A549 (cell line): ENCODE measurements at regions not wholly inside any gene's neighbourhood (a gene's known extent, or its start where the extent isn't known, plus 50 kb on each side); places are given as distances from the start of the nearest gene placed in this dataset.

Experiments
- ATAC-seq, 2 experiments: fragments of 200-7000 bp in 1 of 2; fragments of >200 bp in 1 of 2; cut with Nextera tagmentation in 1 of 2; cut with Tn5 transposase in 1 of 2; 3 replicates each; pipeline versions ENCODE4 v1.8.0 to v1.9.1; 2018 to 2020; ENCODE audit warnings: mild to moderate bottlenecking in 1 of 2, moderate library complexity in 1 of 2
- CTCF ChIA-PET: fragments of 300-600 bp; sonication (Branson Sonifier 250); formaldehyde crosslinking; extraction: SDS; loops from one replicate; lab custom pipeline; 2021; ENCODE audit warnings: antibody characterized with exemption, inconsistent platforms; lab: Yijun Ruan, JAX
- POLR2A ChIA-PET: fragments of 350-600 bp; formaldehyde crosslinking; extraction: SDS; loops from one replicate; lab custom pipeline; 2021; ENCODE audit warnings: antibody characterized with exemption, inconsistent platforms; lab: Yijun Ruan, JAX
- DNase-seq, 2 experiments: peaks; one replicate each; pipeline versions ENCODE4 v3.0.0 to v3.0.0-alpha.2; 2011 to 2016; ENCODE audit warnings: low read depth in 1 of 2, low spot score in 1 of 2
- FAIRE-seq: peaks from 2 replicates; lab custom pipeline; 2011; peaks lifted over from hg19 to GRCh38; lab: Jason Lieb, UNC
- H3K27ac ChIP-seq, 2 experiments: fragments of >200 bp; sonication (Bioruptor Twin); formaldehyde crosslinking; 3 replicates each; pipeline ENCODE4 v1.5.1; 2016 to 2017
- H3K4me1 ChIP-seq: fragments of >200 bp; sonication (Bioruptor Twin); formaldehyde crosslinking; 3 replicates; pipeline ENCODE4 v1.6.1; 2016
- H3K4me2 ChIP-seq: fragments of >200 bp; sonication (Bioruptor Twin); formaldehyde crosslinking; 3 replicates; pipeline ENCODE4 v1.6.1; 2016
- H3K4me3 ChIP-seq: fragments of >200 bp; sonication (Bioruptor Twin); formaldehyde crosslinking; 3 replicates; pipeline ENCODE4 v1.5.1; 2016
- H3K9me3 ChIP-seq: fragments of >200 bp; sonication (Bioruptor Twin); formaldehyde crosslinking; 3 replicates; pipeline ENCODE4 v1.6.1; 2016
- BHLHE40 ChIP-seq: IDR thresholded peaks from 2 replicates; pipeline ENCODE4 v1.6.1; 2012; ENCODE audit warnings: low read depth, low read length, inconsistent platforms
- CBX2 ChIP-seq: fragments of 200-600 bp; sonication (generic); IDR thresholded peaks from 2 replicates; pipeline ENCODE4 v1.6.1; 2016; ENCODE audit warnings: low read depth, mild to moderate bottlenecking, borderline replicate concordance
- CEBPB ChIP-seq, 2 experiments: fragments of >200 bp in 1 of 2; sonication (Bioruptor Twin) in 1 of 2; formaldehyde crosslinking in 1 of 2; IDR thresholded peaks; 2 replicates each; pipeline ENCODE4 v1.6.1; 2012 to 2016
- CHD2 ChIP-seq: fragments of 150-350 bp; IDR thresholded peaks from 2 replicates; pipeline ENCODE4 v1.6.1; 2014; ENCODE audit warnings: low read length; ENCODE audit not compliant: partially characterized antibody
- CHD4 ChIP-seq: fragments of 200-600 bp; sonication (generic); IDR thresholded peaks from 2 replicates; pipeline ENCODE4 v1.6.1; 2016; ENCODE audit warnings: antibody characterized with exemption, mild to moderate bottlenecking, borderline replicate concordance
- EHMT2 ChIP-seq: fragments of 200-600 bp; sonication (generic); IDR thresholded peaks from 2 replicates; pipeline ENCODE4 v1.6.1; 2016; ENCODE audit warnings: antibody characterized with exemption, low read depth, mild to moderate bottlenecking, moderate library complexity
- ESRRA ChIP-seq: fragments of 150-350 bp; IDR thresholded peaks from 2 replicates; pipeline ENCODE4 v1.6.1; 2014; ENCODE audit warnings: mild to moderate bottlenecking, low read length, borderline replicate concordance
- FOSB ChIP-seq: fragments of 250-450 bp; sonication (Bioruptor Pico); IDR thresholded peaks from 2 replicates; pipeline ENCODE4 v1.5.0; 2020; ENCODE audit warnings: mild to moderate bottlenecking, moderate library complexity
- HEYL ChIP-seq: fragments of 250-450 bp; sonication (Bioruptor Pico); IDR thresholded peaks from 2 replicates; pipeline ENCODE4 v1.8.0; 2021; ENCODE audit warnings: mild to moderate bottlenecking, moderate library complexity
- HOXB5 ChIP-seq: fragments of 250-450 bp; sonication (Bioruptor Pico); IDR thresholded peaks from 2 replicates; pipeline ENCODE4 v1.5.0; 2020; ENCODE audit warnings: mild to moderate bottlenecking, moderate library complexity
- MAFK ChIP-seq: fragments of 450-650 bp; IDR thresholded peaks from 2 replicates; pipeline ENCODE4 v1.6.1; 2014; ENCODE audit not compliant: partially characterized antibody
- MAZ ChIP-seq: fragments of 150-350 bp; IDR thresholded peaks from 2 replicates; pipeline ENCODE4 v1.6.1; 2014; ENCODE audit warnings: antibody characterized with exemption, low read depth, low read length, borderline replicate concordance
- MYC ChIP-seq: IDR thresholded peaks from 2 replicates; pipeline ENCODE4 v1.6.1; 2012; ENCODE audit warnings: mild to moderate bottlenecking, inconsistent platforms, low read length, improper control_type of control experiment, borderline replicate concordance
- NPAS2 ChIP-seq: fragments of 250-450 bp; sonication (Bioruptor Pico); IDR thresholded peaks from 2 replicates; pipeline ENCODE4 v1.8.0; 2022; ENCODE audit warnings: mild to moderate bottlenecking, moderate library complexity, borderline replicate concordance
- POLR2AphosphoS2 ChIP-seq: conservative IDR thresholded peaks from 2 replicates; pipeline ENCODE4 v1.6.1; 2012; ENCODE audit warnings: low read length, improper control_type of control experiment, inconsistent platforms
- RAD21 ChIP-seq, 2 experiments: fragments of >200 bp in 1 of 2; sonication (Bioruptor Twin) in 1 of 2; formaldehyde crosslinking in 1 of 2; IDR thresholded peaks in 1 of 2; conservative IDR thresholded peaks in 1 of 2; 2 replicates in 1 of 2; 3 replicates in 1 of 2; pipeline ENCODE4 v1.6.1; 2012 to 2018; ENCODE audit warnings: inconsistent platforms in 1 of 2
- RNF2 ChIP-seq: fragments of 200-600 bp; sonication (generic); IDR thresholded peaks from 2 replicates; pipeline ENCODE4 v1.6.1; 2016; ENCODE audit warnings: low read depth, mild to moderate bottlenecking, antibody characterized with exemption, moderate library complexity, borderline replicate concordance
- SMC3 ChIP-seq: fragments of >200 bp; sonication (Bioruptor Twin); formaldehyde crosslinking; IDR thresholded peaks from 3 replicates; pipeline ENCODE4 v1.6.1; 2018; ENCODE audit warnings: inconsistent platforms
- TFCP2L1 ChIP-seq: fragments of 250-450 bp; sonication (Bioruptor Pico); IDR thresholded peaks from 2 replicates; pipeline ENCODE4 v1.5.0; 2021; ENCODE audit warnings: mild to moderate bottlenecking
- ZC3H11A ChIP-seq: fragments of 450-650 bp; IDR thresholded peaks from 2 replicates; pipeline ENCODE4 v1.6.1; 2014; ENCODE audit warnings: antibody characterized with exemption, mild to moderate bottlenecking
- ZNF302 ChIP-seq: fragments of 250-450 bp; sonication (Bioruptor Pico); IDR thresholded peaks from 2 replicates; pipeline ENCODE4 v1.9.0; 2021; ENCODE audit warnings: inconsistent platforms, mild to moderate bottlenecking, moderate library complexity
- WGBS: methylation state at CpG from one replicate; pipeline ENCODE4 v1.1.6; 2017; ENCODE audit errors: missing lambda C conversion rate; 5-methylcytosine and 5-hydroxymethylcytosine counted together
- TF ChIP-seq, protein P1 (sequence below): IDR thresholded peaks from 2 replicates; pipeline ENCODE4 v1.6.1; 2012
- TF ChIP-seq, protein P2 (sequence below): fragments of >200 bp; sonication (Bioruptor Twin); formaldehyde crosslinking; IDR thresholded peaks from 3 replicates; pipeline ENCODE4 v1.6.1; 2016

DNA sequence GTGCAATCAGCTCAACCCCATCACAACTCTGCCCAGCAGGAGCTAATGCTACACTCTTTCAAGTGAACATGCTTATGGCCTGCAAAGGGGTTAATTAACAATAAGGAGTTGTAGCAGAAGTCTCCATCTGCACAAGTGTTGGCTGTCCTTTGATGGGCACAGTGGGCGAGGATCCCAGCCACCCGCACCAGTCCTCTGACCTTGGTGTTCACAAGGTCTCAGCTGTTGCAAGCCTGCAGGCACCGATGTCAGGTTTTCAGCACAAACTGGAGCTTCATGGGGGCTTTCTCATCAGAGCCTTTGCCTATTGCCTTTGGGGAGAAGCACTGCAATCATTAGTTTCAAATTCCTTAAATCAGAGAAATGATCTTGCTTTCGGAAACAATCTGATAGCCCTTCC lies 60.9 kb upstream of the TMEM178A start:
- DNase-seq = no peak
- POLR2A ChIA-PET = no interaction called here
- no peak for TF ChIP-seq POLR2AphosphoS2
- TF ChIP-seq ZC3H11A = no peak
- no peak for TF ChIP-seq TFCP2L1 (CRISPR knock-in tag)
- TF ChIP-seq HEYL (CRISPR knock-in tag) = no peak
- TF ChIP-seq, protein P1, sequence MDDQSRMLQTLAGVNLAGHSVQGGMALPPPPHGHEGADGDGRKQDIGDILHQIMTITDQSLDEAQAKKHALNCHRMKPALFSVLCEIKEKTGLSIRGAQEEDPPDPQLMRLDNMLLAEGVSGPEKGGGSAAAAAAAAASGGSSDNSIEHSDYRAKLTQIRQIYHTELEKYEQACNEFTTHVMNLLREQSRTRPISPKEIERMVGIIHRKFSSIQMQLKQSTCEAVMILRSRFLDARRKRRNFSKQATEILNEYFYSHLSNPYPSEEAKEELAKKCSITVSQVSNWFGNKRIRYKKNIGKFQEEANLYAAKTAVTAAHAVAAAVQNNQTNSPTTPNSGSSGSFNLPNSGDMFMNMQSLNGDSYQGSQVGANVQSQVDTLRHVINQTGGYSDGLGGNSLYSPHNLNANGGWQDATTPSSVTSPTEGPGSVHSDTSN = no peak
- Histone ChIP-seq H3K4me2 (no peak overlapping the region), H3K27ac (no peak overlapping the region), H3K4me3 (no peak overlapping the region), H3K9me3 (no peaks in the 10 kb centered on the region), H3K4me1 (no peaks in the 10 kb centered on the region)
- WGBS = 66% methylated on average over 4 of the region's 4 CpGs
- no peak for ATAC-seq
- CTCF ChIA-PET = interaction anchor here (1.4 to 2.0 kb wide), 3 partner anchors 8 to 11 kb away, joined by 3 to 5 read pairs (median 3); no protein-coding TSS in a partner anchor
- no peak for FAIRE-seq

DNA sequence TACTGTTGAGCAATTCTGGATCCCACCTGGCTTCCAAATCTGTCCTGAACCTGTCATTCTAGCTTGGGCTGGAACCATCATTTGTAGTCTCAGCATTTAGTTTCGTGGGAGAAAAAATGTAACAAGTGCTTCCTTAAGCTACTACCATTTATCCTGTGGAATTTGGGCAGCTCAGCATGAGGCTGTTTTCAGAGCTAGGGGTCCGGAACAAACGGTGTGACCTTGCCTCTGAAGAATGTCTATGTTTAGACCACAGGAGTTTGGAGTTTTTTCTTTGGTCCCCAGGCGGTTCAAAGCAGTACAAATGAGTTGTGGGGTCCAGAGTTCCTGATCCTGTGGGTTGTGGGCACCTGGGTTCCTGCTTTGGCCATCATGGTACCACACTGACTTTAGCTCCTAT lies 59.1 kb upstream of the TMEM178A start:
- DNase-seq (no peak), FAIRE-seq (no peak), ATAC-seq (no peak)
- Histone ChIP-seq H3K4me2 (no peak overlapping the region), H3K27ac (no peak overlapping the region), H3K9me3 (no peaks in the 10 kb centered on the region), H3K4me3 (no peak overlapping the region), H3K4me1 (no peaks in the 10 kb centered on the region)
- ChIA-PET CTCF (interaction anchor here (0.6 to 2.0 kb wide), 6 partner anchors 9 to 1275 kb away, joined by 3 to 5 read pairs (median 4); no protein-coding TSS in a partner anchor), POLR2A (no interaction called here)
- TF ChIP-seq MAFK (no peak), CEBPB (IDR thresholded peaks at IDR 0.05) (no peak), ESRRA (no peak), HOXB5 (CRISPR knock-in tag) (no peak), ZC3H11A (no peak), RAD21 (conservative IDR thresholded peaks at IDR 0.05 in 1 of 2, IDR thresholded peaks at IDR 0.05 in 1 of 2) (no peak), MYC (no peak), MAZ (no peak), CHD4 (no peak), EHMT2 (no peak), RNF2 (no peak), NPAS2 (CRISPR knock-in tag) (no peak)
- TF ChIP-seq, protein P2, sequence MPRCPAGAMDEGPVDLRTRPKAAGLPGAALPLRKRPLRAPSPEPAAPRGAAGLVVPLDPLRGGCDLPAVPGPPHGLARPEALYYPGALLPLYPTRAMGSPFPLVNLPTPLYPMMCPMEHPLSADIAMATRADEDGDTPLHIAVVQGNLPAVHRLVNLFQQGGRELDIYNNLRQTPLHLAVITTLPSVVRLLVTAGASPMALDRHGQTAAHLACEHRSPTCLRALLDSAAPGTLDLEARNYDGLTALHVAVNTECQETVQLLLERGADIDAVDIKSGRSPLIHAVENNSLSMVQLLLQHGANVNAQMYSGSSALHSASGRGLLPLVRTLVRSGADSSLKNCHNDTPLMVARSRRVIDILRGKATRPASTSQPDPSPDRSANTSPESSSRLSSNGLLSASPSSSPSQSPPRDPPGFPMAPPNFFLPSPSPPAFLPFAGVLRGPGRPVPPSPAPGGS = no peak
- TF ChIP-seq, all 56 proteins: peak for 0
- WGBS = 19% methylated on average over 4 of the region's 4 CpGs

DNA sequence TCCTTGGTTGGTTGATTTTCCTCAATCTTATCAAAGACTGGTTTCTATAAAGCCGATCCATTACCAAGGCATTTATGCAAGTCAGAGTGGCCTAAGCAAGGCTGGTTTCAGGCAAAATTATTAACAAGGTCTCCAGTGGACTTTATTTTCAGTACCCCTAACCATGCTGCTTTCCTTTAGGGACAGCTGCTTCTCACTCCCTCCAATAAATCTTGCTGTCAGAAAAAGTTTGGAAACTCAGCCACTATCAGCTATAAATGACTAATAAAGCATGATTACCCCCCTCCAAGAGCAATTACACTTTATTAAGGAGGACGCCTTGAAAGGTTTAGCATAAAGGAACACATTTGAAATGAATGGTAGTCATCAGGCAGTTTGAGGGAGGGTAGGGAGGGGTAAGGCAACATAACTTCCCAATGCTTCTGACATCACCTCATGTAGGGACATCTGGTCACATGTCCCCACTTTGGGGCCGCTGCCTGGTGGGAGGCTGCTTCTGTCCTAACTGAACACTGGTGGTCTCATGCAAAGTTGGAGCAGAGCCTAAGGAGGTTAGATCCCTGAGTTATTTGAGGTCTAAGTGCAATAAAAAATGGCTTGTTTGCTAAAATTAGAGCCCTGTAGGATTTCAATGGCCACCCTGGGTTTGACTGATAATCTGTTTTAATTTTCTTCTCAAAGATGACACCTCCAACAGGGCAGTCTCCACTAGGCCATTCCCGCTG lies 58.0 kb upstream of the TMEM178A start:
- ATAC-seq (no peak), FAIRE-seq (no peak), DNase-seq (no peak)
- no peak overlapping the region for H3K27ac ChIP-seq
- ChIA-PET POLR2A (no interaction called here), CTCF (interaction anchor here (0.6 to 2.1 kb wide), 5 partner anchors 12 to 253 kb away, joined by 3 to 7 read pairs (median 4); no protein-coding TSS in a partner anchor)
- WGBS = 66% methylated on average over 4 of the region's 4 CpGs
- no peak overlapping the region for H3K4me2 ChIP-seq
- H3K4me1 ChIP-seq = no peaks in the 10 kb centered on the region
- no peaks in the 10 kb centered on the region for H3K9me3 ChIP-seq
- no peak overlapping the region for H3K4me3 ChIP-seq
- TF ChIP-seq CBX2 (no peak), BHLHE40 (no peak), FOSB (no peak), TFCP2L1 (CRISPR knock-in tag) (no peak), SMC3 (no peak), CHD2 (no peak), ZNF302 (CRISPR knock-in tag) (no peak), ESRRA (no peak)
